ENCODE measurements at regions not wholly inside any gene's neighbourhood (a gene's known extent, or its start where the extent isn't known, plus 50 kb on each side); places are given as distances from the start of the nearest gene placed in this dataset.
"Not testable (repeated sequence)": the region's sequence is repeated elsewhere in the genome, so short reads cannot be mapped to it uniquely, and the experiment has no call there.

DNA sequence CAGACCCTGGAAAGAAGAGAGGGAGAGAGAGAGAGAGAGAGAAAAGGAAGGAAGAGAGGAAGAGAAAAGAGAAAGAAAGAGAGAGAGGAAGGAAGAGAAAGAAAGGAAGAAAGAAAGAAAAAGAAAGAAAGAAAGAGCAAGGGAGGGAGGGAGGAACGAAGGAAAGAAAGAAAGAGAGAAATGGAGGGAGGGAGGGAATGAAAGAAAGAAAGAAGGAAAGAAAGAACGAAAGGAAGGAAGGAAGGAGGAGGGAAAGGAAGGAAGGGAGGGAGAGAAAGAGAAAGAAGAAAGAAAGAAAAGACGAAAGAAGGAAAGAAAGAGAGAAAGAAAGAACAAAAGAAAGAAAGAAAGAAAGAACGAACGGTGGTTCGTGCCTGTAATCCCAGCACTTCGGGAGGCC lies 133.4 kb downstream of the HNRNPD start:
- H3K36me3 Mint-ChIP-seq (ENCODE audit: low read depth) = no peaks in the 10 kb centered on the region
- H3K4me1 ChIP-seq (ENCODE audit: control insufficient read depth, insufficient read depth, low read length) = no peaks in the 10 kb centered on the region
- H3K4me1 Mint-ChIP-seq = no peaks in the 10 kb centered on the region
- no peak overlapping the region for H3K9ac ChIP-seq (ENCODE audit: extremely low read depth, low read length, poor library complexity, severe bottlenecking)
- H3K27me3 Mint-ChIP-seq (ENCODE audit: insufficient read depth) = peaks cover 2% of the 10 kb centered on the region
- no peaks in the 10 kb centered on the region for H3K36me3 ChIP-seq (ENCODE audit: control insufficient read depth, insufficient read depth, low read length)
- TF ChIP-seq, protein P1, sequence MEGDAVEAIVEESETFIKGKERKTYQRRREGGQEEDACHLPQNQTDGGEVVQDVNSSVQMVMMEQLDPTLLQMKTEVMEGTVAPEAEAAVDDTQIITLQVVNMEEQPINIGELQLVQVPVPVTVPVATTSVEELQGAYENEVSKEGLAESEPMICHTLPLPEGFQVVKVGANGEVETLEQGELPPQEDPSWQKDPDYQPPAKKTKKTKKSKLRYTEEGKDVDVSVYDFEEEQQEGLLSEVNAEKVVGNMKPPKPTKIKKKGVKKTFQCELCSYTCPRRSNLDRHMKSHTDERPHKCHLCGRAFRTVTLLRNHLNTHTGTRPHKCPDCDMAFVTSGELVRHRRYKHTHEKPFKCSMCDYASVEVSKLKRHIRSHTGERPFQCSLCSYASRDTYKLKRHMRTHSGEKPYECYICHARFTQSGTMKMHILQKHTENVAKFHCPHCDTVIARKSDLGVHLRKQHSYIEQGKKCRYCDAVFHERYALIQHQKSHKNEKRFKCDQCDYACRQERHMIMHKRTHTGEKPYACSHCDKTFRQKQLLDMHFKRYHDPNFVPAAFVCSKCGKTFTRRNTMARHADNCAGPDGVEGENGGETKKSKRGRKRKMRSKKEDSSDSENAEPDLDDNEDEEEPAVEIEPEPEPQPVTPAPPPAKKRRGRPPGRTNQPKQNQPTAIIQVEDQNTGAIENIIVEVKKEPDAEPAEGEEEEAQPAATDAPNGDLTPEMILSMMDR (conservative IDR thresholded peaks at IDR 0.05) = no peak
- H3K4me3 ChIP-seq (ENCODE audit: low read length) = no peak overlapping the region
- peaks cover 3% of the 10 kb centered on the region for H3K27me3 ChIP-seq (ENCODE audit: control insufficient read depth, insufficient read depth, low read length, poor library complexity, severe bottlenecking)
- no peak overlapping the region for H3K27ac Mint-ChIP-seq
- no peak overlapping the region for H3K4me3 Mint-ChIP-seq
- H3K27ac ChIP-seq (ENCODE audit: low read depth, low read length) = no peak overlapping the region
- H3K9me3 ChIP-seq (ENCODE audit: control insufficient read depth, low read length) = no peaks in the 10 kb centered on the region
- no peaks in the 10 kb centered on the region for H3K9me3 Mint-ChIP-seq
- no peak for DNase-seq
- 88 to 97% methylated on average over 7 of the region's 7 CpGs for WGBS, 2 experiments (ENCODE audit: insufficient coverage in 1 of 2, insufficient read length in 1 of 2)

DNA sequence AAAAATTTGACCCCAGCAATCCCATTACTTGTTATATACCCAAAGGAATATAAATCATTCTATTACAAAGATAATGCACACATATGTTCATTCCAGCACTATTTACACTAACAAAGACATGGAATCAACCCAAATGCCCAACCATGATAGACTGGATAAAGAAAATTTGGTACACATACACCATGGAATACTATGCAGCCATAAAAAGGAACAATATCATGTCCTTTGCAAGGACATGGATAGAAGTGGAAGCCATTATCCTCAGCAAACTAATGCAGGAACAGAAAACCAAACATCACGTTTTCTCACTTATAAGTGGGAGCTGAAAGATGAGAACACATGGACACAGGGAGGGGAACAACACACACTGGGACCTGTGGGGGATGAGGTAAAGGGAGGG lies 136.6 kb downstream of the HNRNPD start:
- DNase-seq; H3K4me3 Mint-ChIP-seq; H3K27me3 Mint-ChIP-seq (ENCODE audit: insufficient read depth); H3K9me3 Mint-ChIP-seq; H3K4me1 Mint-ChIP-seq; H3K27ac ChIP-seq (ENCODE audit: low read depth, low read length); H3K9ac ChIP-seq (ENCODE audit: extremely low read depth, low read length, poor library complexity, severe bottlenecking); H3K9me3 ChIP-seq (ENCODE audit: control insufficient read depth, low read length); H3K27ac Mint-ChIP-seq; H3K36me3 Mint-ChIP-seq (ENCODE audit: low read depth); H3K4me3 ChIP-seq (ENCODE audit: low read length); H3K27me3 ChIP-seq (ENCODE audit: control insufficient read depth, insufficient read depth, low read length, poor library complexity, severe bottlenecking); H3K4me1 ChIP-seq (ENCODE audit: control insufficient read depth, insufficient read depth, low read length); H3K36me3 ChIP-seq (ENCODE audit: control insufficient read depth, insufficient read depth, low read length): not testable (repeated sequence)
- 92 to 100% methylated on average over 1 of the region's 1 CpG for WGBS, 2 experiments (ENCODE audit: insufficient coverage in 1 of 2, insufficient read length in 1 of 2)

DNA sequence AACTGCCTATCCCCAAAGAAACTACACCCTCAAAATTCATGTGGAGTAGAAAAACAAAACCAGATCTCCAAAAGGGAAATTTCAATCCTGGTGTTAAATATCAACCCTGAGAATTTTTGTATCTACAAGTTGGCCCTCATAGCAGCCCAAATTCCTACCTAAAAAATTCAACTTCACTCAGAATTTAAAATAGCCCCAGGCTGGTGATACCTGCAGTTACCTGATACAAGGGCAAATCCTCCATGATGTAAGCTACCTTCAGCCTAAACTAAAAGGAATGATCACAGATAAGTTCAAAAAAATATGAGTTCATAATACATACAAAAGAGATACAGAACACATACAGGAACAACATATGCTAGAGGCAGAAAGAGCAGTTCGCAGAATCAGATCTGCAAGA lies 138.4 kb downstream of the HNRNPD start:
- H3K36me3 Mint-ChIP-seq (ENCODE audit: low read depth) = no peaks in the 10 kb centered on the region
- TF ChIP-seq, protein P1 (conservative IDR thresholded peaks at IDR 0.05) = no peak
- DNase-seq = no peak
- Histone ChIP-seq H3K27me3 (ENCODE audit: control insufficient read depth, insufficient read depth, low read length, poor library complexity, severe bottlenecking) (peaks cover 2% of the 10 kb centered on the region), H3K9ac (ENCODE audit: extremely low read depth, low read length, poor library complexity, severe bottlenecking) (no peak overlapping the region), H3K4me1 (ENCODE audit: control insufficient read depth, insufficient read depth, low read length) (no peaks in the 10 kb centered on the region), H3K4me3 (ENCODE audit: low read length) (no peak overlapping the region), H3K9me3 (ENCODE audit: control insufficient read depth, low read length) (no peaks in the 10 kb centered on the region), H3K27ac (ENCODE audit: low read depth, low read length) (no peak overlapping the region), H3K36me3 (ENCODE audit: control insufficient read depth, insufficient read depth, low read length) (no peaks in the 10 kb centered on the region)
- H3K9me3 Mint-ChIP-seq = no peaks in the 10 kb centered on the region
- peaks cover 1% of the 10 kb centered on the region for H3K4me1 Mint-ChIP-seq
- peaks cover 2% of the 10 kb centered on the region for H3K27me3 Mint-ChIP-seq (ENCODE audit: insufficient read depth)
- H3K27ac Mint-ChIP-seq = no peak overlapping the region
- no peak overlapping the region for H3K4me3 Mint-ChIP-seq
- no CpG with 5 or more reads among the region's 1 CpG for WGBS, 2 experiments (ENCODE audit: insufficient coverage in 1 of 2, insufficient read length in 1 of 2)

DNA sequence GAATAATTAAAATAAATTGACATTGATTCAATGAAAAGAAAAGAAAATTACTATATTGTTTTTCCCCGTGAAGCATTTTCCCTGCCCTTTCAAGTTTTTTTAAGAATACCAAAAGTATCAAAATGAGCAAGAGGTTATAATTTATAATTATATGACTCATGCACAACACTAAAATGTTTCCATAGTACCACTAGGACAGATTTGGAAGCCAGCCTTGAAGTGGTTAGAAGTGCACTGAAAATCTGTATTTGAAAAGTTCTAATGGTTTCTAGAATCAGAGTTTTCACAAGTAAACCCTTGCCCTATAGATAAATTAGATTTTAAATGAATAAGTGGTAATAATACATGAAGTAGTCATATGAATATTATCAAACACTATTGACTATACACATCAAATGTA lies 140.9 kb downstream of the HNRNPD start:
- no peaks in the 10 kb centered on the region for H3K27me3 ChIP-seq (ENCODE audit: control insufficient read depth, insufficient read depth, low read length, poor library complexity, severe bottlenecking)
- no peak overlapping the region for H3K4me3 ChIP-seq (ENCODE audit: low read length)
- no peak overlapping the region for H3K4me3 Mint-ChIP-seq
- H3K36me3 Mint-ChIP-seq (ENCODE audit: low read depth) = no peaks in the 10 kb centered on the region
- H3K27ac Mint-ChIP-seq = no peak overlapping the region
- no peaks in the 10 kb centered on the region for H3K36me3 ChIP-seq (ENCODE audit: control insufficient read depth, insufficient read depth, low read length)
- no peak for DNase-seq
- no peaks in the 10 kb centered on the region for H3K9me3 ChIP-seq (ENCODE audit: control insufficient read depth, low read length)
- H3K4me1 ChIP-seq (ENCODE audit: control insufficient read depth, insufficient read depth, low read length) = no peaks in the 10 kb centered on the region
- no CpG with 5 or more reads among the region's 1 CpG for WGBS, 2 experiments (ENCODE audit: insufficient coverage in 1 of 2, insufficient read length in 1 of 2)
- no peak overlapping the region for H3K27ac ChIP-seq (ENCODE audit: low read depth, low read length)
- TF ChIP-seq, protein P1 (conservative IDR thresholded peaks at IDR 0.05) = no peak
- H3K9me3 Mint-ChIP-seq = no peaks in the 10 kb centered on the region
- no peak overlapping the region for H3K9ac ChIP-seq (ENCODE audit: extremely low read depth, low read length, poor library complexity, severe bottlenecking)
- H3K4me1 Mint-ChIP-seq = peaks cover 1% of the 10 kb centered on the region
- peaks cover 2% of the 10 kb centered on the region for H3K27me3 Mint-ChIP-seq (ENCODE audit: insufficient read depth)
